Liver (tissue), 8 donors: ENCODE measurements at regions not wholly inside any gene's neighbourhood (a gene's known extent, or its start where the extent isn't known, plus 50 kb on each side); places are given as distances from the start of the nearest gene placed in this dataset.

Experiments
- DNase-seq: peaks from one replicate; pipeline ENCODE4 v3.0.0-alpha.2; 2017; ENCODE audit warnings: low spot score
- H3K27ac ChIP-seq, 2 donors: one replicate each; pipeline ENCODE4 v1.7.0; 2013; ENCODE audit warnings: inconsistent platforms in 2 of 2, low read length in 2 of 2, control low read depth in 1 of 2, low read depth in 1 of 2, mild to moderate bottlenecking in 1 of 2
- H3K27me3 ChIP-seq, 4 donors: one replicate each; pipeline versions ENCODE4 v1.6.1 to v1.7.0; 2013; ENCODE audit warnings: low read length in 3 of 4, inconsistent platforms in 1 of 4, mild to moderate bottlenecking in 1 of 4, moderate library complexity in 1 of 4; ENCODE audit not compliant: control insufficient read depth in 4 of 4, insufficient read depth in 4 of 4
- H3K36me3 ChIP-seq, 4 donors: one replicate each; pipeline versions ENCODE4 v1.6.1 to v1.7.0; 2013; ENCODE audit warnings: low read length in 3 of 4, mild to moderate bottlenecking in 3 of 4, low read depth in 1 of 4, moderate library complexity in 1 of 4; ENCODE audit not compliant: control insufficient read depth in 4 of 4, insufficient read depth in 3 of 4
- H3K4me1 ChIP-seq, 4 donors: one replicate each; pipeline versions ENCODE4 v1.6.1 to v1.7.0; 2013; ENCODE audit warnings: low read length in 3 of 4, mild to moderate bottlenecking in 3 of 4, moderate library complexity in 1 of 4; ENCODE audit not compliant: control insufficient read depth in 4 of 4, insufficient read depth in 4 of 4
- H3K4me3 ChIP-seq, 3 donors: one replicate each; pipeline versions ENCODE4 v1.6.1 to v1.7.0; 2013; ENCODE audit warnings: low read length in 3 of 3, control low read depth in 1 of 3, low read depth in 1 of 3, mild to moderate bottlenecking in 1 of 3
- H3K9ac ChIP-seq, 2 donors: one replicate each; pipeline ENCODE4 v1.7.0; 2013; ENCODE audit warnings: low read length in 2 of 2, mild to moderate bottlenecking in 2 of 2, moderate library complexity in 2 of 2, control low read depth in 1 of 2, low read depth in 1 of 2
- H3K9me3 ChIP-seq, 4 donors: one replicate each; pipeline versions ENCODE4 v1.6.1 to v1.7.0; 2013; ENCODE audit warnings: low read length in 3 of 4; ENCODE audit not compliant: control insufficient read depth in 4 of 4
- ATF3 ChIP-seq: IDR thresholded peaks from 2 replicates; pipeline ENCODE4 v1.6.1; 2016; ENCODE audit warnings: antibody characterized with exemption
- CTCF ChIP-seq: fragments of 150-350 bp; IDR thresholded peaks from 2 replicates; pipeline ENCODE4 v1.5.1; 2017; ENCODE audit warnings: improper control_type of control experiment, low read depth, low read length; ENCODE audit not compliant: missing input control
- EGR1 ChIP-seq, 2 donors: IDR thresholded peaks; 2 replicates each; pipeline ENCODE4 v1.6.1; 2016 to 2018; ENCODE audit warnings: antibody characterized with exemption in 2 of 2, low read depth in 2 of 2
- FOXA1 ChIP-seq: IDR thresholded peaks from 2 replicates; pipeline ENCODE4 v1.6.1; 2016; ENCODE audit warnings: antibody characterized with exemption
- FOXA2 ChIP-seq: IDR thresholded peaks from 2 replicates; pipeline ENCODE4 v1.6.1; 2016; ENCODE audit warnings: antibody characterized with exemption
- GABPA ChIP-seq, 2 donors: IDR thresholded peaks in 1 of 2; conservative IDR thresholded peaks in 1 of 2; 2 replicates each; pipeline ENCODE4 v1.6.1; 2016; ENCODE audit warnings: antibody characterized with exemption in 2 of 2, mild to moderate bottlenecking in 1 of 2, moderate library complexity in 1 of 2
- HNF4A ChIP-seq, 2 donors: conservative IDR thresholded peaks; 2 replicates each; pipeline ENCODE4 v1.6.1; 2016; ENCODE audit warnings: antibody characterized with exemption in 2 of 2, mild to moderate bottlenecking in 2 of 2
- HNF4G ChIP-seq: IDR thresholded peaks from 2 replicates; pipeline ENCODE4 v1.6.1; 2016; ENCODE audit warnings: antibody characterized with exemption
- JUND ChIP-seq, 2 donors: IDR thresholded peaks; 2 replicates each; pipeline ENCODE4 v1.6.1; 2016; ENCODE audit warnings: antibody characterized with exemption in 2 of 2
- MAX ChIP-seq: IDR thresholded peaks from 2 replicates; pipeline ENCODE4 v1.6.1; 2016; ENCODE audit warnings: antibody characterized with exemption
- NR2F2 ChIP-seq: IDR thresholded peaks from 2 replicates; pipeline ENCODE4 v1.6.1; 2016; ENCODE audit warnings: antibody characterized with exemption
- RAD21 ChIP-seq, 2 donors: IDR thresholded peaks; 2 replicates each; pipeline ENCODE4 v1.6.1; 2016; ENCODE audit warnings: antibody characterized with exemption in 2 of 2, mild to moderate bottlenecking in 2 of 2
- REST ChIP-seq: IDR thresholded peaks from 2 replicates; pipeline ENCODE4 v1.6.1; 2016; ENCODE audit warnings: antibody characterized with exemption, mild to moderate bottlenecking
- RXRA ChIP-seq, 2 donors: IDR thresholded peaks; 2 replicates each; pipeline ENCODE4 v1.6.1; 2017 to 2018; ENCODE audit warnings: antibody characterized with exemption in 2 of 2, mild to moderate bottlenecking in 1 of 2
- SP1 ChIP-seq: IDR thresholded peaks from 2 replicates; pipeline ENCODE4 v1.6.1; 2018; ENCODE audit warnings: antibody characterized with exemption, mild to moderate bottlenecking
- TAF1 ChIP-seq: conservative IDR thresholded peaks from 2 replicates; pipeline ENCODE4 v1.6.1; 2016; ENCODE audit warnings: antibody characterized with exemption, mild to moderate bottlenecking
- YY1 ChIP-seq: IDR thresholded peaks from 2 replicates; pipeline ENCODE4 v1.6.1; 2016; ENCODE audit warnings: antibody characterized with exemption, mild to moderate bottlenecking
- ZBTB33 ChIP-seq: IDR thresholded peaks from 2 replicates; pipeline ENCODE4 v1.6.1; 2016; ENCODE audit warnings: antibody characterized with exemption
- WGBS: extraction: QIAGEN DNeasy Blood & Tissue Kit; methylation state at CpG from one replicate; pipeline ENCODE4 v1.1.7; 2013; 5-methylcytosine and 5-hydroxymethylcytosine counted together
- donor health status: healthy.
- donor health status: healthy.
- donor health status: healthy.
- donor health status: healthy.
- donor health status: healthy.

- Histone ChIP-seq H3K4me1 (peaks cover 0 to 10% (median 3%) of the 10 kb centered on the region in 4 donors), H3K36me3 (no peaks in the 10 kb centered on the region), H3K27ac (no peak overlapping the region), H3K9me3 (peaks cover 0 to 26% (median 2%) of the 10 kb centered on the region in 4 donors), H3K27me3 (peaks cover 3 to 25% (median 6%) of the 10 kb centered on the region in 4 donors), H3K4me3 (no peak overlapping the region), H3K9ac (no peak overlapping the region)
- DNase-seq = no peak
- no peak for TF ChIP-seq TAF1
- no peak for TF ChIP-seq RXRA (IDR thresholded peaks at IDR 0.05)
- no peak for TF ChIP-seq JUND (IDR thresholded peaks at IDR 0.05)
- TF ChIP-seq GABPA (IDR thresholded peaks at IDR 0.05 in 1 of 2, conservative IDR thresholded peaks at IDR 0.05 in 1 of 2) = no peak
- no peak for TF ChIP-seq FOXA2
- no peak for TF ChIP-seq REST
- TF ChIP-seq ATF3 = no peak
- TF ChIP-seq HNF4G = no peak
- no peak for TF ChIP-seq NR2F2
- no peak for TF ChIP-seq RAD21 (IDR thresholded peaks at IDR 0.05)
- no peak for TF ChIP-seq FOXA1
- TF ChIP-seq CTCF = no peak
- TF ChIP-seq MAX = no peak
- TF ChIP-seq EGR1 (IDR thresholded peaks at IDR 0.05; ENCODE audit: low read depth in 2 of 2) = no peak
- TF ChIP-seq HNF4A (conservative IDR thresholded peaks at IDR 0.05) = no peak
- no peak for TF ChIP-seq SP1
- no peak for TF ChIP-seq YY1
- no peak for TF ChIP-seq ZBTB33
- 26% methylated on average over 15 of the region's 15 CpGs for WGBS
Measured at GRCh38 chr5:42953041-42953440, 87.1 kb downstream of the ANXA2R start.
